ENCODE measurements at regions not wholly inside any gene's neighbourhood (a gene's known extent, or its start where the extent isn't known, plus 50 kb on each side); places are given as distances from the start of the nearest gene placed in this dataset.

DNA sequence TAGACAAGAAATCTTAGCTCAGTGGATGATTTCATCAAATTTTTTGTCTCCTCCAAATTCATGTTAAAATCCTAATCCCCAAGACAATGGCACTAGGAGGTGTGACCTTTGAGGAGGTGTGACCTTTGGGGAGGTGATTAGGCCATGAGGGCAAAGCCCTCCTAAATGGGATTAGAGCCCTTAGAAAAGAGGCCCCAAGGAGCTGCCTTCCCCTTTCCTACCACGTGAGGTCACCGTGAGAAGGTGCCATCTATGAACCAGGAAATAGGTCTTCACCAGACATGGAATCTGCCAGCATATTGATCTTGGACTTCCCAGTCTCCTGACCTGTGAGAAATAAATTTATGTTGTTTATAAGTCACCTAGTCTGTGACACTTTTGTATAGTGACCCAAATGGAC is 138.7 kb downstream of the TRIM29 start:
- Histone ChIP-seq H3K4me2 (no peak overlapping the region), H3K79me2 (no peaks in the 10 kb centered on the region), H3K27ac (no peak overlapping the region), H3K36me3 (replicated peaks; ENCODE audit: insufficient read depth, low read depth) (no peaks in the 10 kb centered on the region), H3K4me3 (no peak overlapping the region), H3K9me3 (ENCODE audit: low read depth) (no peaks in the 10 kb centered on the region), H2AFZ (no peak overlapping the region), H3K9me2 (replicated peaks; ENCODE audit: insufficient read depth) (no peaks in the 10 kb centered on the region), H3K4me1 (ENCODE audit: insufficient read depth) (no peaks in the 10 kb centered on the region), H3K27me3 (peaks cover 11% of the 10 kb centered on the region), H4K20me1 (ENCODE audit: insufficient read depth, poor library complexity, severe bottlenecking) (no peaks in the 10 kb centered on the region)
- no peak for DNase-seq (ENCODE audit: low spot score)
- TF ChIP-seq EZH2 (IDR thresholded peaks at IDR 0.05; ENCODE audit: borderline replicate concordance) (no peak), EZH2phosphoT487 (IDR thresholded peaks at IDR 0.05; ENCODE audit: low read depth, severe bottlenecking, unreplicated experiment) (no peak)
- TF ChIP-seq, protein P1, sequence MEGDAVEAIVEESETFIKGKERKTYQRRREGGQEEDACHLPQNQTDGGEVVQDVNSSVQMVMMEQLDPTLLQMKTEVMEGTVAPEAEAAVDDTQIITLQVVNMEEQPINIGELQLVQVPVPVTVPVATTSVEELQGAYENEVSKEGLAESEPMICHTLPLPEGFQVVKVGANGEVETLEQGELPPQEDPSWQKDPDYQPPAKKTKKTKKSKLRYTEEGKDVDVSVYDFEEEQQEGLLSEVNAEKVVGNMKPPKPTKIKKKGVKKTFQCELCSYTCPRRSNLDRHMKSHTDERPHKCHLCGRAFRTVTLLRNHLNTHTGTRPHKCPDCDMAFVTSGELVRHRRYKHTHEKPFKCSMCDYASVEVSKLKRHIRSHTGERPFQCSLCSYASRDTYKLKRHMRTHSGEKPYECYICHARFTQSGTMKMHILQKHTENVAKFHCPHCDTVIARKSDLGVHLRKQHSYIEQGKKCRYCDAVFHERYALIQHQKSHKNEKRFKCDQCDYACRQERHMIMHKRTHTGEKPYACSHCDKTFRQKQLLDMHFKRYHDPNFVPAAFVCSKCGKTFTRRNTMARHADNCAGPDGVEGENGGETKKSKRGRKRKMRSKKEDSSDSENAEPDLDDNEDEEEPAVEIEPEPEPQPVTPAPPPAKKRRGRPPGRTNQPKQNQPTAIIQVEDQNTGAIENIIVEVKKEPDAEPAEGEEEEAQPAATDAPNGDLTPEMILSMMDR (IDR thresholded peaks at IDR 0.05; ENCODE audit: poor library complexity) = peak; percentile 14
- WGBS (ENCODE audit: low lambda C conversion rate, missing lambda C conversion rate) = 72% methylated on average over 2 of the region's 2 CpGs

DNA sequence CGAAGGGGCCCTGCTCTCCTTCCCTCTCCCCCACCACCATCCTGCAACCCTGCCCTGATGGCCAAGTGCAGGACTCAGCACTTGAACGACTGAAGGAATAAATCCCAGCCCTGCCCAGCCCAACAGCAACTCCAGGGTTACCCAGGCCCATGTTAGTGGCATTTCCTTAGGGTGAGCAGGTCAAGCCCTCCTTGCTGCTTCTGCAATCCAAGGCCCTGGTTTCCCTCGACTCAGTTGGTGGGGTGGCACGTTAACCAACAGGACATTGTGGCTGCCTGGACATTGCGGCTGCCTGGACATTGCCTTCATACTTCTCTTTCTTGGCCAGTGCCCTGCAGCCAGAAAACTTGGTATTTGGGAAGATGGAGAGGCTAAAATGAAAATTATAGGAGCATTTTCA is 141.4 kb downstream of the TRIM29 start:
- Histone ChIP-seq H3K27me3 (peaks cover 2% of the 10 kb centered on the region), H3K36me3 (replicated peaks; ENCODE audit: insufficient read depth, low read depth) (no peaks in the 10 kb centered on the region), H3K79me2 (no peaks in the 10 kb centered on the region), H4K20me1 (ENCODE audit: insufficient read depth, poor library complexity, severe bottlenecking) (no peaks in the 10 kb centered on the region), H3K4me2 (no peak overlapping the region), H3K9me3 (ENCODE audit: low read depth) (no peaks in the 10 kb centered on the region), H3K4me1 (ENCODE audit: insufficient read depth) (no peaks in the 10 kb centered on the region), H3K4me3 (no peak overlapping the region), H2AFZ (no peak overlapping the region), H3K27ac (no peak overlapping the region), H3K9me2 (replicated peaks; ENCODE audit: insufficient read depth) (no peaks in the 10 kb centered on the region)
- TF ChIP-seq EZH2 (IDR thresholded peaks at IDR 0.05; ENCODE audit: borderline replicate concordance) = no peak
- TF ChIP-seq, protein P1 (IDR thresholded peaks at IDR 0.05; ENCODE audit: poor library complexity) = no peak
- no peak for TF ChIP-seq EZH2phosphoT487 (IDR thresholded peaks at IDR 0.05; ENCODE audit: low read depth, severe bottlenecking, unreplicated experiment)
- 76% methylated on average over 5 of the region's 5 CpGs for WGBS (ENCODE audit: low lambda C conversion rate, missing lambda C conversion rate)
- DNase-seq (ENCODE audit: low spot score) = no peak

DNA sequence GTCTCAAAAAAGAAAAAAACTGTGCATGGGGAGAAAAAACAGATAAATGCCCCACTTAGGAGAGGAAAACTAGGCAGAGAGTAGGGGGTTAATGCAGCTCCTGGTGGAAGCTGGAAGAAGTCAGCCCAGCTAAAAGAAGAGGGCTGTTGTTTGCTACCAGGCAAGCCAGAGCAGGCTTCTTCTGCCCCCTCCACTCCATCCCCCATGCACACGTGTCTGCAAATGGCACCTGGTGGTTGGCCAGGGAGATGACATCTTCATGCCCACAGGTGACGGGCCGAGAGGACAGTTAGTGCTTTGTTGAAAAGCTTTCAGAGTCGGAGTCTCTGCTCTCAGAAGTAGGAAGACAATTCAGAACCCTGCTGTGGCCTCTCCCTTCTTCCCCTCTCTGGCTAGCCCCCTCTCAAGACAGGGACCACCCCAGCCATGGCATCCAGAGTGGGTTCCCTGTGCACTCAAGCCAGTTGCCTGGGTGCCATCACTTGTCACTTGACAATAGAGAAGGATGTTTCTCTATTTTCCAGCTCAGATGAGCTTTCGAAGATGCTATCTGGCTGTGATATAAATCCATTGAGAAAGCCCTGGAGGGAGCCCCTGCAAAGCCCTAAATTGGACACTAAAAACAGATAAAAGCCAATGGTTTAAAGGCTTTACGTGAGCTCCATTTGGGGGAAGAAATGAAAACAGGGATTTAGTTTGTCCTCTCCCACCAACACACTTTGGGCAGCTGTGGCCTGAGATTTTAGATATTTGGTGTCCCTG is 142.0 kb downstream of the TRIM29 start:
- 49% methylated on average over 6 of the region's 6 CpGs for WGBS (ENCODE audit: low lambda C conversion rate, missing lambda C conversion rate)
- no peaks in the 10 kb centered on the region for H3K9me2 ChIP-seq (replicated peaks; ENCODE audit: insufficient read depth)
- no peaks in the 10 kb centered on the region for H3K9me3 ChIP-seq (ENCODE audit: low read depth)
- H3K79me2 ChIP-seq = no peaks in the 10 kb centered on the region
- no peak for DNase-seq (ENCODE audit: low spot score)
- TF ChIP-seq EZH2 (IDR thresholded peaks at IDR 0.05; ENCODE audit: borderline replicate concordance) (no peak), EZH2phosphoT487 (IDR thresholded peaks at IDR 0.05; ENCODE audit: low read depth, severe bottlenecking, unreplicated experiment) (no peak)
- TF ChIP-seq, protein P1 (IDR thresholded peaks at IDR 0.05; ENCODE audit: poor library complexity) = no peak
- no peaks in the 10 kb centered on the region for H4K20me1 ChIP-seq (ENCODE audit: insufficient read depth, poor library complexity, severe bottlenecking)
- no peaks in the 10 kb centered on the region for H3K36me3 ChIP-seq (replicated peaks; ENCODE audit: insufficient read depth, low read depth)
- H3K27me3 ChIP-seq = no peaks in the 10 kb centered on the region
- H3K4me1 ChIP-seq (ENCODE audit: insufficient read depth) = no peaks in the 10 kb centered on the region
- H3K4me3 ChIP-seq = no peak overlapping the region
- H2AFZ ChIP-seq = no peak overlapping the region
- H3K4me2 ChIP-seq = no peak overlapping the region
- H3K27ac ChIP-seq = no peak overlapping the region

Data from hepatocyte (in vitro differentiated cells).